ENCODE measurements at regions not wholly inside any gene's neighbourhood (a gene's known extent, or its start where the extent isn't known, plus 50 kb on each side); places are given as distances from the start of the nearest gene placed in this dataset.
A peak's percentile ranks its signal among the peaks of the same experiment; 100 is the strongest.
"Not testable (repeated sequence)": the region's sequence is repeated elsewhere in the genome, so short reads cannot be mapped to it uniquely, and the experiment has no call there.

DNA sequence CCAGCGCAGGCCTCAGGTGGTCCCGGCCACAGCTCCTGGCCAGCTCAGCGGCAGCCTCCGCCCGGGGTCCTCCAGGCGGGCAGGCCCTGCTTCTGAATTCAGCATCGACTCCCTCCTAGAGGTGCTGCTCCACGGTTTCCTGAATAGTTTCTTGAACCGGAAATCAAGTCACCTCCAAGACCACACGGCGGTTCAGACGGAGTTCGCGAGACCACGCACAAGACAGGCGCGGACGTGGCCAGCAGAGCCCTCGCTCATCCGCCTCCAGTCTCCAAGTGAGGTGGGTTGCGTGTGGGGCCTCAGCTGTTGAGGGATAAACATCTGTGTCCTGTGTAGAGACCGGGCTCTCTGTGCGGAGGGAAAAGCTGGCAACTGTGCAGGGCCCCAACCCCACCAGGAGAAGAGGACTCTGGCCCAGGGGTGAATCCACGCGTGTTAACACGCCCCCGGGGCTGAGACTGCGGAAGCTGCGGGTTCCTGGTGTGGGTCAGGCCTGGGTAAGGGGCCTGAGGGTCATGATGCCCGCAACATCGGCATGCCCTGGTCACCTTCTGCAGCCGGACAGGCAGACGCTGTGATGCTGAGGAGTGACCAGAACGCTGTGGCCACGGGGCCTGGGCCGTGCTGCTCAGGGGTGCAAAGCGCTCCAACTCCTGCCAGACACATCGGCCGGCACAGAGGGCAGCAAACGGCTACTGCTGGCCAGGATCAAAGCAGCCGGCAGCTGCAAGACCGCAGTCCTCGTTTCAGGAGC lies 55.0 kb upstream of the METRNL start:
- peak; percentile 38 for DNase-seq

- no peak for DNase-seq
Observed at GRCh38 chr17:83025636-83026280, 53.7 kb upstream of the METRNL start.

GRCh38 chr17:83026311-83026811 lies 53.0 kb upstream of the METRNL start:
- no peak for DNase-seq

DNA sequence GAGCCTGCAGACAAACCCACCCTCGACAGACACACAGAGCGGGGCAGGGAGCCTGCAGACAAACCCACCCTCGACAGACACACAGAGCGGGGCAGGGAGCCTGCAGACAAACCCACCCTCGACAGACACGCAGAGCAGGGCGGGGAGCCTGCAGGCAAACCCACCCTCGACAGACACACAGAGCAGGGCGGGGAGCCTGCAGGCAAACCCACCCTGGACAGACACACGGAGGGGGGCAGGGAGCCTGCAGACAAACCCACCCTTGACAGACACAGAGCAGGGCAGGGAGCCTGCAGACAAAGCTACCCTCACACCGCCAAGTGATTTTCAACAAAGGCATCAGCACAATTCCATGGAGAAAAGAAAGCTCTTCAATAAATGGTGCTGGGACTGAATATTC lies 52.5 kb upstream of the METRNL start:
- not testable (repeated sequence) for DNase-seq

DNA sequence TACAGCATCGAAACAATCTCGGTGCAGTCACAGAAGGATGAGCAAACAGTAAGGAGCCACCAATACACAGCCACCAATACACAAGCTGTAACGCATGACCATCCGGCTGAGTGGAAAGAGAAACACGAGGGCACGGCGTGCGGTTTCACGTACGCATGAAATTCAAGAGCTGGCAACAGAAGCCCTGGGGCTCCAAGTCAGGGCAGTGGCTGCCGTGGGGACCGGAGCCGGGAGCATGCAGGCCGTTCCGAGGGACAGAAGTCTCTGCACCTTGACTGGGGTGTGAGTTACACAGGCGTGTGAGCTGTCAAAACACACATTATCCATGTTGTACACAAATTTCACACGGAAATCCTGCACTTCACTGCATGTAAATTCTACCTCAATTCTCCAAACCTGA lies 50.6 kb upstream of the METRNL start:
- DNase-seq, result no peak

GRCh38 chr17:83029571-83029970 lies 49.8 kb upstream of the METRNL start:
- DNase-seq, result no peak
